KMS-11 (cell line): ENCODE measurements at regions not wholly inside any gene's neighbourhood (a gene's known extent, or its start where the extent isn't known, plus 50 kb on each side); places are given as distances from the start of the nearest gene placed in this dataset.

Experiments used
- H2AFZ ChIP-seq: fragments of 200-600 bp; sonication (generic); 2 replicates; pipeline ENCODE4 v1.6.1; 2016; ENCODE audit warnings: antibody characterized with exemption, mixed run types, low read depth
- H3K27ac ChIP-seq: fragments of 200-600 bp; sonication (generic); 2 replicates; pipeline ENCODE4 v1.6.1; 2016; ENCODE audit warnings: mild to moderate bottlenecking, mixed run types
- H3K27me3 ChIP-seq: fragments of 200-600 bp; sonication (generic); 2 replicates; pipeline ENCODE4 v1.6.1; 2017; ENCODE audit warnings: mild to moderate bottlenecking, low read depth, mixed run types, moderate library complexity; ENCODE audit not compliant: insufficient read depth
- H3K36me3 ChIP-seq: fragments of 200-600 bp; sonication (generic); 2 replicates; pipeline ENCODE4 v1.6.1; 2017; ENCODE audit warnings: mild to moderate bottlenecking, mixed run types; ENCODE audit not compliant: insufficient read depth
- H3K4me1 ChIP-seq: fragments of 200-600 bp; sonication (generic); 2 replicates; pipeline ENCODE4 v1.6.1; 2016; ENCODE audit warnings: mild to moderate bottlenecking, low read depth, mixed run types; ENCODE audit not compliant: poor library complexity, severe bottlenecking
- H3K4me2 ChIP-seq: fragments of 200-600 bp; sonication (generic); 2 replicates; pipeline ENCODE4 v1.7.0; 2016; ENCODE audit warnings: mild to moderate bottlenecking, mixed run types
- H3K4me3 ChIP-seq: fragments of 200-600 bp; sonication (generic); IDR thresholded peaks from 2 replicates; pipeline ENCODE4 v1.6.1; 2017; ENCODE audit warnings: low read depth, low read length, mixed read lengths; ENCODE audit not compliant: insufficient read depth
- H3K79me2 ChIP-seq: fragments of 200-600 bp; sonication (generic); 2 replicates; pipeline ENCODE4 v1.6.1; 2016; ENCODE audit warnings: low read depth, mixed run types; ENCODE audit not compliant: insufficient read depth
- H3K9ac ChIP-seq: fragments of 200-600 bp; sonication (generic); 2 replicates; pipeline ENCODE4 v1.6.1; 2016; ENCODE audit warnings: mild to moderate bottlenecking, mixed run types
- H4K20me1 ChIP-seq: fragments of 200-600 bp; sonication (generic); 2 replicates; pipeline ENCODE4 v1.6.1; 2016; ENCODE audit warnings: mild to moderate bottlenecking, mixed run types; ENCODE audit not compliant: insufficient read depth
- TF ChIP-seq, protein P1 (sequence below): fragments of 200-600 bp; sonication (generic); conservative IDR thresholded peaks from 2 replicates; pipeline ENCODE4 v1.6.1; 2017; ENCODE audit warnings: low read depth, mild to moderate bottlenecking, antibody characterized with exemption, low read length, moderate library complexity, mixed read lengths

DNA sequence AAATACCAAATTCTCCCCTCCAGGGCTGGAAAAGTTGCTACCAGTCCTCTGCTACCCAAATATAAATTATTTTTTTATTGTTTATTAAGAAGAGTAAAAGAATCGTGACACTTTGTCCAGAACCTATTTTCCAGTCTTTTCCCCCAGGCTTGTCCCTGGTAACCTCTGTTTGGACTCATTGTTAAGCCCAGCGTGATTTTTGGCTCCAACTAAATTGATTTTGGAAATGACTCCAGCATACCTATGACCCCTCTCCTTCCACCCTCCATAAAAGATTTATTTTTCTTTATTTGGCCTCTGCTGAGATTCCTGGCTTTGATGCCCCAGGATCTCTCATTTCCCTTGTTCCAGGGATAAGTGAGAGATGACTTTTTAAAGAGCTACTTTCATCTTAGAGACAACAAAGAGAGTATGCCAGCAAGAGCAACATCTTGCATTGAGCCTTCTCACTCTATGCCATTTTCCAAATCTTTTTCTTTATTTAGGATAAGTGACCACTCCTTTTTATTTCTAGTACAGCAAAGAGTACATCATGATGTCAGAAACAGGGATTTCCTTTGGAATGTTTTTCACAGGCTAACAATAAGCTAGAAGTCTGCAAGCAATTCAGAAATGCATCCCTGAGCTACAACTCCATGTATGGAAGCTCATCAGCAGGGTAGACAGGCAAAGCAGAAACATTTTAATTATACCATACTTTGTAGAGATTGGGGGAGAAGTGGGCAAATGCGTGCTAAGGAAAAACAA is 75.8 kb downstream of the DAD1 start:
- H3K27ac ChIP-seq: no peak overlapping the region
- H3K4me2 ChIP-seq: no peak overlapping the region
- H4K20me1 ChIP-seq: no peaks in the 10 kb centered on the region
- H3K4me3 ChIP-seq: no peak overlapping the region
- H3K9ac ChIP-seq: no peak overlapping the region
- H2AFZ ChIP-seq: no peak overlapping the region
- H3K79me2 ChIP-seq: no peaks in the 10 kb centered on the region
- no peaks in the 10 kb centered on the region for H3K36me3 ChIP-seq
- TF ChIP-seq, protein P1, sequence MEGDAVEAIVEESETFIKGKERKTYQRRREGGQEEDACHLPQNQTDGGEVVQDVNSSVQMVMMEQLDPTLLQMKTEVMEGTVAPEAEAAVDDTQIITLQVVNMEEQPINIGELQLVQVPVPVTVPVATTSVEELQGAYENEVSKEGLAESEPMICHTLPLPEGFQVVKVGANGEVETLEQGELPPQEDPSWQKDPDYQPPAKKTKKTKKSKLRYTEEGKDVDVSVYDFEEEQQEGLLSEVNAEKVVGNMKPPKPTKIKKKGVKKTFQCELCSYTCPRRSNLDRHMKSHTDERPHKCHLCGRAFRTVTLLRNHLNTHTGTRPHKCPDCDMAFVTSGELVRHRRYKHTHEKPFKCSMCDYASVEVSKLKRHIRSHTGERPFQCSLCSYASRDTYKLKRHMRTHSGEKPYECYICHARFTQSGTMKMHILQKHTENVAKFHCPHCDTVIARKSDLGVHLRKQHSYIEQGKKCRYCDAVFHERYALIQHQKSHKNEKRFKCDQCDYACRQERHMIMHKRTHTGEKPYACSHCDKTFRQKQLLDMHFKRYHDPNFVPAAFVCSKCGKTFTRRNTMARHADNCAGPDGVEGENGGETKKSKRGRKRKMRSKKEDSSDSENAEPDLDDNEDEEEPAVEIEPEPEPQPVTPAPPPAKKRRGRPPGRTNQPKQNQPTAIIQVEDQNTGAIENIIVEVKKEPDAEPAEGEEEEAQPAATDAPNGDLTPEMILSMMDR: no peak
- peaks cover 12% of the 10 kb centered on the region for H3K4me1 ChIP-seq
- no peaks in the 10 kb centered on the region for H3K27me3 ChIP-seq

DNA sequence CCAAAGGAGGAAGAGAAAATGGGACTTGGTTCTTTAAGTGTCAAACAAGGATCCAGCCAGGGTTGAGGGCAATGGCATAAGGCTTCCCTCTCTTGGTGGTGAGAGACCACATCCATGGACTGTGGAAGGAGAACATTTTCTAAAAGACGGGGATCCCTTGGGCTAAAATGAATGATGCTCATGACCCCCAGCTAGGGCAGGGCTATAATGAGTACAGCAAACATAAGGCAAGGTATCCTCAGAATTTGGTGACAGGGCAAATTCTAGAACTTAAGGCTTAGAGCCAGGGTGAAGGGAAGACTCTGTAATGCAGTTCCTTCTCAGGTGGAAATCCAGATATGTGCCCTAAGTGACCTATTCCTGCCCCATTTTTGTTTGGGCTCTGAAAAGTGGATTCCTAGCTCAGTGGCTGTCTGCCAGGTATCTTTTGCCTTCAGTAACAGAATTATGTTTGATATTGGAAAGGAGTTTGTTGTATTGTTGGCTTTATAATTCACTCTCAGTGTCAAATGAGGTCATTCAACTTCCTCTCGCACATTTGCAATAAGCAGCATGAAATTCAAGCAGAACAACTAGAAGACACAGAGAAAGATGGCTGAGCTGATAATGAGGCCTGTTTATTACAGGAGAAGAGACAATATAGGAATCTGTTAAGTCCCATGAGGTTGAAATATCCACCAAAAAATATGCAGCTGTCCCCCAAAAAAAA is 76.8 kb downstream of the DAD1 start:
- TF ChIP-seq, protein P1: no peak
- Histone ChIP-seq H3K4me3 (no peak overlapping the region), H3K79me2 (no peaks in the 10 kb centered on the region), H3K36me3 (no peaks in the 10 kb centered on the region), H4K20me1 (no peaks in the 10 kb centered on the region), H3K27me3 (no peaks in the 10 kb centered on the region), H3K27ac (no peak overlapping the region), H3K9ac (no peak overlapping the region), H3K4me2 (no peak overlapping the region), H2AFZ (no peak overlapping the region), H3K4me1 (peaks cover 12% of the 10 kb centered on the region)

DNA sequence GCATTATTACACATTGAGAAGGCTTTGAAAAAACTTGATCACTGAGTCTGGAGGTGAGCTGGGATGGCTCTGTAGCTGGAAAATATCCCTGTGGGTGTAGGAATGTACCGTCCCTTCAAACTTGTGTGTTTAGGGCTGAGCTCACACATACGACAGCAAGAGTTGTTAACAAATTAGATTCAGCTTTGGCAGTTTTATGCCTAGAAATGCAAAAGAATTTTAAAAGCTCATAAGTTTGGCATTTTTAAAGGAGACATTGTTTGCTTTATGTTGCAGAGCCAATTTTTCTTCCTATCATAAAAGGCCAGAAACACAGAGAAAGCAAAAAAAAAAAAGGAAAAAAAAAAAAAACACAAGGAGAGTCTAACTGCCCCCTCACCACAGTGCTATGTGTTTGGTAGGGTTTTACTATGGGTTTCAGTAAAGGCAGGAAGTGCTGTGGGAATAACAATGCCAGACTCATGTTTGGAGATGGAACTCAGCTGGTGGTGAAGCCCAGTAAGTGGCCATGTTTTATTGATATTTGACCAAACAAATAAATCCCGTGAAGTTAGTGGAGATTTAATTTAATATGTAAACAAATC is 78.4 kb downstream of the DAD1 start:
- H3K9ac ChIP-seq: no peak overlapping the region
- no peaks in the 10 kb centered on the region for H4K20me1 ChIP-seq
- no peaks in the 10 kb centered on the region for H3K27me3 ChIP-seq
- no peak overlapping the region for H3K4me2 ChIP-seq
- H3K36me3 ChIP-seq: no peaks in the 10 kb centered on the region
- H3K4me1 ChIP-seq: peaks cover 11% of the 10 kb centered on the region
- no peak overlapping the region for H2AFZ ChIP-seq
- TF ChIP-seq, protein P1: no peak
- no peak overlapping the region for H3K27ac ChIP-seq
- H3K79me2 ChIP-seq: no peaks in the 10 kb centered on the region
- no peak overlapping the region for H3K4me3 ChIP-seq

DNA sequence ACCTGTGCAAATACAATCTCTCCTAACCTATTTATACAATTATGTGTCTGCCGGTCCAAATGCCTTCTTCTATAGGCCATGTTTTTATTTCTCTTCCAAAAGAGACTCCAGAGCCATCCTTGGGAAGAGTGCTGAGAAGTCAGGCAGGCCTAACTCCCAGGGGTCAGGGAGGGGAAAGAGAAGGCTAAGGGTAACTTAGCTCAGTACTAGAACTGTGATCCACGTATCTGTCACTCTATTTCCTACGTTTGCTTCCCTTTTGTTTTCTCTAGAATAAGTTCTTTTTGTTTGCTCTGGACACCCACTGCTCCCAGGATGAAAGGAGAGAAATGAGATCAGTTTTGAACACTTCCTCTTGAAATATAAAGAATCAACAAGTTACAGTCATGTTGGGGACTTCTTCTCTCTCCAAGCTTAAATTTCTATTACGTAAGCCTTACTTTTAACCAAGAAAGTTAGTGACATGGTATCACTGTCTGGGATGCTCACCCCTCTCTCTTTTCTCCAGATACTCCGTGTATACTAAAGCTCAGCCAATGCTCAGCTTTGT is 79.2 kb downstream of the DAD1 start:
- Histone ChIP-seq H3K9ac (no peak overlapping the region), H3K27ac (no peak overlapping the region), H4K20me1 (no peaks in the 10 kb centered on the region), H2AFZ (no peak overlapping the region), H3K4me1 (peaks cover 3% of the 10 kb centered on the region), H3K27me3 (no peaks in the 10 kb centered on the region), H3K36me3 (no peaks in the 10 kb centered on the region), H3K4me3 (no peak overlapping the region), H3K4me2 (no peak overlapping the region), H3K79me2 (no peaks in the 10 kb centered on the region)
- TF ChIP-seq, protein P1: no peak
